Colonic mucosa (tissue), 4 donors: ENCODE measurements at regions not wholly inside any gene's neighbourhood (a gene's known extent, or its start where the extent isn't known, plus 50 kb on each side); places are given as distances from the start of the nearest gene placed in this dataset.

Experiments used
- DNase-seq: peaks from one replicate; pipeline ENCODE4 v3.0.0-alpha.2; 2020
- H3K27ac ChIP-seq: fragments of 200-600 bp; one replicate; pipeline ENCODE4 v1.8.0; 2021
- H3K27me3 ChIP-seq: fragments of 200-600 bp; one replicate; pipeline ENCODE4 v1.8.0; 2021
- H3K36me3 ChIP-seq: fragments of 200-600 bp; one replicate; pipeline ENCODE4 v1.8.0; 2021
- H3K4me1 ChIP-seq: fragments of 200-600 bp; one replicate; pipeline ENCODE4 v1.8.0; 2021; ENCODE audit warnings: mild to moderate bottlenecking
- H3K4me3 ChIP-seq: fragments of 200-600 bp; one replicate; pipeline ENCODE4 v1.8.0; 2021
- H3K9ac ChIP-seq, 2 donors: one replicate each; pipeline ENCODE4 v1.7.0; 2013; ENCODE audit warnings: control low read depth in 2 of 2, low read depth in 2 of 2, low read length in 2 of 2
- H3K9me3 ChIP-seq: fragments of 200-600 bp; one replicate; pipeline ENCODE4 v1.8.0; 2021
- CTCF ChIP-seq: fragments of 200-600 bp; IDR thresholded peaks from one replicate; pipeline ENCODE4 v1.8.0; 2022; ENCODE audit warnings: antibody characterized with exemption, mild to moderate bottlenecking
- intact Hi-C: fragments of 100-400 bp; cut with DNase I; formaldehyde crosslinking; loops from one replicate; pipeline ENCODE4 v1.14.1; 2022
- donor health status: healthy.
- donor health status: DM: no; HTN: no; CAD: no.
- donor health status: DM: no; HTN: no; CAD: no.

GRCh38 chr7:85384392-85384791 lies 197.5 kb upstream of the SEMA3D start:
- no peaks in the 10 kb centered on the region for H3K9me3 ChIP-seq
- intact Hi-C loops: no loop called here
- no peaks in the 10 kb centered on the region for H3K36me3 ChIP-seq
- no peaks in the 10 kb centered on the region for H3K27me3 ChIP-seq
- H3K27ac ChIP-seq: no peak overlapping the region
- TF ChIP-seq CTCF: no peak
- no peak overlapping the region for H3K4me3 ChIP-seq
- H3K4me1 ChIP-seq: no peaks in the 10 kb centered on the region
- H3K9ac ChIP-seq: no peak overlapping the region
- no peak for DNase-seq

GRCh38 chr7:85381212-85381611 lies 194.4 kb upstream of the SEMA3D start:
- TF ChIP-seq CTCF: no peak
- intact Hi-C loops: no loop called here
- Histone ChIP-seq H3K27ac (no peak overlapping the region), H3K4me3 (no peak overlapping the region), H3K36me3 (no peaks in the 10 kb centered on the region), H3K27me3 (no peaks in the 10 kb centered on the region), H3K4me1 (no peaks in the 10 kb centered on the region), H3K9me3 (no peaks in the 10 kb centered on the region), H3K9ac (no peak overlapping the region)
- no peak for DNase-seq

GRCh38 chr7:85376589-85376988 lies 189.7 kb upstream of the SEMA3D start:
- no peak for TF ChIP-seq CTCF
- no peaks in the 10 kb centered on the region for H3K4me1 ChIP-seq
- no peak for DNase-seq
- intact Hi-C loops: no loop called here
- H3K4me3 ChIP-seq: no peak overlapping the region
- H3K9me3 ChIP-seq: no peaks in the 10 kb centered on the region
- H3K27ac ChIP-seq: no peak overlapping the region
- H3K27me3 ChIP-seq: no peaks in the 10 kb centered on the region
- H3K36me3 ChIP-seq: no peaks in the 10 kb centered on the region
- H3K9ac ChIP-seq: no peak overlapping the region

- no peak overlapping the region for H3K9ac ChIP-seq
- no peaks in the 10 kb centered on the region for H3K9me3 ChIP-seq
- intact Hi-C loops: no loop called here
- no peaks in the 10 kb centered on the region for H3K36me3 ChIP-seq
- H3K27ac ChIP-seq: no peak overlapping the region
- H3K4me3 ChIP-seq: no peak overlapping the region
- DNase-seq: no peak
- H3K4me1 ChIP-seq: no peaks in the 10 kb centered on the region
- H3K27me3 ChIP-seq: no peaks in the 10 kb centered on the region
- no peak for TF ChIP-seq CTCF
Observed at GRCh38 chr7:85356916-85357315, 170.1 kb upstream of the SEMA3D start.

GRCh38 chr7:85343484-85343883 lies 156.6 kb upstream of the SEMA3D start:
- no peak overlapping the region for H3K27ac ChIP-seq
- no peak overlapping the region for H3K9ac ChIP-seq
- intact Hi-C loops: no loop called here
- TF ChIP-seq CTCF: no peak
- H3K4me1 ChIP-seq: no peaks in the 10 kb centered on the region
- no peaks in the 10 kb centered on the region for H3K27me3 ChIP-seq
- no peak overlapping the region for H3K4me3 ChIP-seq
- H3K36me3 ChIP-seq: no peaks in the 10 kb centered on the region
- no peak for DNase-seq
- H3K9me3 ChIP-seq: no peaks in the 10 kb centered on the region

GRCh38 chr7:85342781-85343180 lies 155.9 kb upstream of the SEMA3D start:
- TF ChIP-seq CTCF: no peak
- Histone ChIP-seq H3K36me3 (no peaks in the 10 kb centered on the region), H3K27me3 (no peaks in the 10 kb centered on the region), H3K9ac (no peak overlapping the region), H3K27ac (no peak overlapping the region), H3K9me3 (no peaks in the 10 kb centered on the region), H3K4me3 (no peak overlapping the region), H3K4me1 (no peaks in the 10 kb centered on the region)
- intact Hi-C loops: no loop called here
- DNase-seq: no peak
